ENCODE measurements at regions not wholly inside any gene's neighbourhood (a gene's known extent, or its start where the extent isn't known, plus 50 kb on each side); places are given as distances from the start of the nearest gene placed in this dataset.

GRCh38 chr13:107018285-107018684 lies 450.3 kb upstream of the ARGLU1 start:
- no peaks in the 10 kb centered on the region for H3K4me1 ChIP-seq
- TF ChIP-seq, protein P1, sequence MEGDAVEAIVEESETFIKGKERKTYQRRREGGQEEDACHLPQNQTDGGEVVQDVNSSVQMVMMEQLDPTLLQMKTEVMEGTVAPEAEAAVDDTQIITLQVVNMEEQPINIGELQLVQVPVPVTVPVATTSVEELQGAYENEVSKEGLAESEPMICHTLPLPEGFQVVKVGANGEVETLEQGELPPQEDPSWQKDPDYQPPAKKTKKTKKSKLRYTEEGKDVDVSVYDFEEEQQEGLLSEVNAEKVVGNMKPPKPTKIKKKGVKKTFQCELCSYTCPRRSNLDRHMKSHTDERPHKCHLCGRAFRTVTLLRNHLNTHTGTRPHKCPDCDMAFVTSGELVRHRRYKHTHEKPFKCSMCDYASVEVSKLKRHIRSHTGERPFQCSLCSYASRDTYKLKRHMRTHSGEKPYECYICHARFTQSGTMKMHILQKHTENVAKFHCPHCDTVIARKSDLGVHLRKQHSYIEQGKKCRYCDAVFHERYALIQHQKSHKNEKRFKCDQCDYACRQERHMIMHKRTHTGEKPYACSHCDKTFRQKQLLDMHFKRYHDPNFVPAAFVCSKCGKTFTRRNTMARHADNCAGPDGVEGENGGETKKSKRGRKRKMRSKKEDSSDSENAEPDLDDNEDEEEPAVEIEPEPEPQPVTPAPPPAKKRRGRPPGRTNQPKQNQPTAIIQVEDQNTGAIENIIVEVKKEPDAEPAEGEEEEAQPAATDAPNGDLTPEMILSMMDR (IDR thresholded peaks at IDR 0.05): no peak
- TF ChIP-seq POLR2AphosphoS5 (IDR thresholded peaks at IDR 0.05) (no peak), EP300 (IDR thresholded peaks at IDR 0.05) (no peak), POLR2A (IDR thresholded peaks at IDR 0.05) (no peak)
- H3K9me3 ChIP-seq: no peaks in the 10 kb centered on the region
- no peak for DNase-seq (ENCODE audit: low spot score in 2 of 2)
- H3K27ac ChIP-seq: no peak overlapping the region
- 89% methylated on average over 4 of the region's 4 CpGs for WGBS
- no peaks in the 10 kb centered on the region for H3K27me3 ChIP-seq
- H3K4me3 ChIP-seq: no peak overlapping the region
- H3K36me3 ChIP-seq: no peaks in the 10 kb centered on the region

GRCh38 chr13:107006661-107007060 lies 438.7 kb upstream of the ARGLU1 start:
- Histone ChIP-seq H3K27me3 (no peaks in the 10 kb centered on the region), H3K4me1 (no peaks in the 10 kb centered on the region), H3K4me3 (no peak overlapping the region), H3K36me3 (no peaks in the 10 kb centered on the region), H3K27ac (no peak overlapping the region), H3K9me3 (no peaks in the 10 kb centered on the region)
- TF ChIP-seq EP300 (IDR thresholded peaks at IDR 0.05) (no peak), POLR2AphosphoS5 (IDR thresholded peaks at IDR 0.05) (no peak), POLR2A (IDR thresholded peaks at IDR 0.05) (no peak)
- TF ChIP-seq, protein P1 (IDR thresholded peaks at IDR 0.05): no peak
- no peak for DNase-seq (ENCODE audit: low spot score in 2 of 2)
- 54% methylated on average over 2 of the region's 2 CpGs for WGBS

- H3K9me3 ChIP-seq: no peaks in the 10 kb centered on the region
- WGBS: 75% methylated on average over 4 of the region's 4 CpGs
- no peaks in the 10 kb centered on the region for H3K27me3 ChIP-seq
- no peak overlapping the region for H3K27ac ChIP-seq
- TF ChIP-seq, protein P1 (IDR thresholded peaks at IDR 0.05): no peak
- no peak for TF ChIP-seq EP300 (IDR thresholded peaks at IDR 0.05)
- TF ChIP-seq POLR2A (IDR thresholded peaks at IDR 0.05): no peak
- TF ChIP-seq POLR2AphosphoS5 (IDR thresholded peaks at IDR 0.05): no peak
- no peaks in the 10 kb centered on the region for H3K36me3 ChIP-seq
- no peak for DNase-seq (ENCODE audit: low spot score in 2 of 2)
- H3K4me1 ChIP-seq: no peaks in the 10 kb centered on the region
- H3K4me3 ChIP-seq: no peak overlapping the region
These were observed 437.6 kb upstream of the ARGLU1 start for GRCh38 chr13:107005577-107005976.

GRCh38 chr13:107003911-107004310 lies 436.0 kb upstream of the ARGLU1 start:
- H3K27me3 ChIP-seq: no peaks in the 10 kb centered on the region
- no peak for DNase-seq (ENCODE audit: low spot score in 2 of 2)
- 77% methylated on average over 3 of the region's 3 CpGs for WGBS

GRCh38 chr13:106998664-106999063 lies 430.7 kb upstream of the ARGLU1 start:
- 85% methylated on average over 5 of the region's 5 CpGs for WGBS
- no peaks in the 10 kb centered on the region for H3K27me3 ChIP-seq
- H3K4me1 ChIP-seq: no peaks in the 10 kb centered on the region
- no peaks in the 10 kb centered on the region for H3K36me3 ChIP-seq
- DNase-seq (ENCODE audit: low spot score in 2 of 2): no peak
- no peaks in the 10 kb centered on the region for H3K9me3 ChIP-seq
- no peak for TF ChIP-seq POLR2AphosphoS5 (IDR thresholded peaks at IDR 0.05)
- TF ChIP-seq, protein P1 (IDR thresholded peaks at IDR 0.05): no peak
- TF ChIP-seq POLR2A (IDR thresholded peaks at IDR 0.05): no peak
- no peak for TF ChIP-seq EP300 (IDR thresholded peaks at IDR 0.05)
- no peak overlapping the region for H3K4me3 ChIP-seq
- H3K27ac ChIP-seq: no peak overlapping the region

More at GRCh38 chr13:107003911-107004310, 436.0 kb upstream of the ARGLU1 start:
- no peaks in the 10 kb centered on the region for H3K4me1 ChIP-seq
- H3K9me3 ChIP-seq: no peaks in the 10 kb centered on the region
- no peak for TF ChIP-seq POLR2AphosphoS5 (IDR thresholded peaks at IDR 0.05)
- no peak for TF ChIP-seq EP300 (IDR thresholded peaks at IDR 0.05)
- TF ChIP-seq POLR2A (IDR thresholded peaks at IDR 0.05): no peak
- TF ChIP-seq, protein P1 (IDR thresholded peaks at IDR 0.05): no peak
- no peak overlapping the region for H3K4me3 ChIP-seq
- no peak overlapping the region for H3K27ac ChIP-seq
- no peaks in the 10 kb centered on the region for H3K36me3 ChIP-seq
